NCI-H128 (cell line): ENCODE measurements at regions not wholly inside any gene's neighbourhood (a gene's known extent, or its start where the extent isn't known, plus 50 kb on each side); places are given as distances from the start of the nearest gene placed in this dataset.

Source experiments
- DNase-seq: peaks from one replicate; lab custom pipeline; 2025; ENCODE audit not compliant: unreplicated experiment; lab: John Stamatoyannopoulos, UW

GRCh38 chr9:107989099-107989498, 499.5 kb upstream of the KLF4 start:
- no peak for DNase-seq

- DNase-seq, result no peak
These were observed 495.4 kb upstream of the KLF4 start for GRCh38 chr9:107984956-107985355.

- no peak for DNase-seq
These were observed 494.2 kb upstream of the KLF4 start for GRCh38 chr9:107983762-107984161.

GRCh38 chr9:107983181-107983603, 493.6 kb upstream of the KLF4 start:
- DNase-seq, result no peak

- DNase-seq, result no peak
These were observed 493.2 kb upstream of the KLF4 start for GRCh38 chr9:107982745-107983144.

- no peak for DNase-seq
These were observed 492.4 kb upstream of the KLF4 start for GRCh38 chr9:107982001-107982400.

GRCh38 chr9:107980984-107981383, 491.4 kb upstream of the KLF4 start:
- DNase-seq, result no peak

GRCh38 chr9:107976767-107977166, 487.2 kb upstream of the KLF4 start:
- DNase-seq, result no peak

GRCh38 chr9:107975426-107976010, 485.9 kb upstream of the KLF4 start:
- no peak for DNase-seq

- no peak for DNase-seq
These were observed 483.9 kb upstream of the KLF4 start for GRCh38 chr9:107973451-107973850.

- DNase-seq, result no peak
These were observed 482.8 kb upstream of the KLF4 start for GRCh38 chr9:107972346-107972745.

GRCh38 chr9:107971241-107971640, 481.7 kb upstream of the KLF4 start:
- DNase-seq, result no peak

- no peak for DNase-seq
These were observed 481.2 kb upstream of the KLF4 start for GRCh38 chr9:107970726-107971125.

GRCh38 chr9:107969727-107970126, 480.2 kb upstream of the KLF4 start:
- no peak for DNase-seq

GRCh38 chr9:107969141-107969540, 479.6 kb upstream of the KLF4 start:
- DNase-seq, result no peak

- no peak for DNase-seq
These were observed 473.7 kb upstream of the KLF4 start for GRCh38 chr9:107963246-107963645.

- no peak for DNase-seq
These were observed 471.3 kb upstream of the KLF4 start for GRCh38 chr9:107960916-107961315.

- DNase-seq, result no peak
These were observed 464.7 kb upstream of the KLF4 start for GRCh38 chr9:107954312-107954711.

- no peak for DNase-seq
These were observed 464.1 kb upstream of the KLF4 start for GRCh38 chr9:107953556-107954125.

GRCh38 chr9:107952773-107953172, 463.2 kb upstream of the KLF4 start:
- no peak for DNase-seq

- DNase-seq, result no peak
These were observed 461.9 kb upstream of the KLF4 start for GRCh38 chr9:107951511-107951910.

- DNase-seq, result no peak
These were observed 459.5 kb upstream of the KLF4 start for GRCh38 chr9:107949061-107949460.

- DNase-seq, result no peak
These were observed 459.0 kb upstream of the KLF4 start for GRCh38 chr9:107948601-107949000.
